SK-N-SH (cell line): ENCODE measurements at regions not wholly inside any gene's neighbourhood (a gene's known extent, or its start where the extent isn't known, plus 50 kb on each side); places are given as distances from the start of the nearest gene placed in this dataset.

Experiments used
- ELF1 ChIP-seq: IDR thresholded peaks from 2 replicates; pipeline ENCODE4 v1.4.0; 2012
- TF ChIP-seq, protein P1 (sequence below): fragments of 200-600 bp; sonication (generic); IDR thresholded peaks from 2 replicates; pipeline ENCODE4 v1.6.1; 2017; ENCODE audit warnings: antibody characterized with exemption, mild to moderate bottlenecking, moderate library complexity

- no peak for TF ChIP-seq ELF1
- TF ChIP-seq, protein P1, sequence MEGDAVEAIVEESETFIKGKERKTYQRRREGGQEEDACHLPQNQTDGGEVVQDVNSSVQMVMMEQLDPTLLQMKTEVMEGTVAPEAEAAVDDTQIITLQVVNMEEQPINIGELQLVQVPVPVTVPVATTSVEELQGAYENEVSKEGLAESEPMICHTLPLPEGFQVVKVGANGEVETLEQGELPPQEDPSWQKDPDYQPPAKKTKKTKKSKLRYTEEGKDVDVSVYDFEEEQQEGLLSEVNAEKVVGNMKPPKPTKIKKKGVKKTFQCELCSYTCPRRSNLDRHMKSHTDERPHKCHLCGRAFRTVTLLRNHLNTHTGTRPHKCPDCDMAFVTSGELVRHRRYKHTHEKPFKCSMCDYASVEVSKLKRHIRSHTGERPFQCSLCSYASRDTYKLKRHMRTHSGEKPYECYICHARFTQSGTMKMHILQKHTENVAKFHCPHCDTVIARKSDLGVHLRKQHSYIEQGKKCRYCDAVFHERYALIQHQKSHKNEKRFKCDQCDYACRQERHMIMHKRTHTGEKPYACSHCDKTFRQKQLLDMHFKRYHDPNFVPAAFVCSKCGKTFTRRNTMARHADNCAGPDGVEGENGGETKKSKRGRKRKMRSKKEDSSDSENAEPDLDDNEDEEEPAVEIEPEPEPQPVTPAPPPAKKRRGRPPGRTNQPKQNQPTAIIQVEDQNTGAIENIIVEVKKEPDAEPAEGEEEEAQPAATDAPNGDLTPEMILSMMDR = no peak
Measured at GRCh38 chr10:36181426-36182178, 539.5 kb upstream of the FZD8 start.
